SK-N-SH (cell line): ENCODE measurements at regions not wholly inside any gene's neighbourhood (a gene's known extent, or its start where the extent isn't known, plus 50 kb on each side); places are given as distances from the start of the nearest gene placed in this dataset.

ENCODE experiments used
- CTCF ChIA-PET: fragments of 300-600, 350-600 bp; formaldehyde crosslinking; extraction: SDS; loops from one replicate; lab custom pipeline; 2021; lab: Yijun Ruan, JAX
- POLR2A ChIA-PET: fragments of 350-600 bp; sonication (Branson Sonifier 250); formaldehyde crosslinking; extraction: SDS; loops from one replicate; lab custom pipeline; 2020; ENCODE audit warnings: antibody characterized with exemption, inconsistent platforms; lab: Yijun Ruan, JAX
- DNase-seq: peaks from one replicate; pipeline ENCODE4 v3.0.0; 2012
- H2AFZ ChIP-seq: fragments of 200-600 bp; sonication (generic); 2 replicates; pipeline ENCODE4 v1.8.1; 2016; ENCODE audit warnings: antibody characterized with exemption, mild to moderate bottlenecking, low read depth
- H3F3A ChIP-seq: fragments of 200-600 bp; sonication (generic); replicated peaks from 2 replicates; pipeline ENCODE3; 2016; ENCODE audit warnings: antibody characterized with exemption, mild to moderate bottlenecking; ENCODE audit not compliant: insufficient read depth
- H3K27ac ChIP-seq, 2 experiments: fragments of 200-500 bp in 1 of 2; fragments of 200-600 bp in 1 of 2; sonication (Bioruptor generic) in 1 of 2; sonication (generic), shearing (Covaris generic) in 1 of 2; 2 replicates each; pipeline versions ENCODE4 v1.5.1 to v1.6.1; 2014 to 2016; ENCODE audit warnings: low read depth in 2 of 2, inconsistent platforms in 1 of 2, low read length in 1 of 2, mild to moderate bottlenecking in 1 of 2, mixed read lengths in 1 of 2
- H3K27me3 ChIP-seq: fragments of 200-600 bp; sonication (generic), shearing (Covaris generic); 2 replicates; pipeline ENCODE4 v1.6.1; 2016; ENCODE audit warnings: mixed run types; ENCODE audit not compliant: insufficient read depth
- H3K36me3 ChIP-seq, 2 experiments: fragments of 200-500 bp in 1 of 2; fragments of 200-600 bp in 1 of 2; sonication (Bioruptor generic) in 1 of 2; sonication (generic) in 1 of 2; replicated peaks in 1 of 2; 2 replicates each; pipeline versions ENCODE3 to v1.5.1; 2014 to 2016; ENCODE audit warnings: low read length in 1 of 2, mild to moderate bottlenecking in 1 of 2; ENCODE audit not compliant: insufficient read depth in 2 of 2, control insufficient read depth in 1 of 2
- H3K4me1 ChIP-seq, 2 experiments: fragments of 200-500 bp in 1 of 2; fragments of 200-600 bp in 1 of 2; sonication (Bioruptor generic) in 1 of 2; sonication (generic), shearing (Covaris generic) in 1 of 2; 2 replicates each; pipeline versions ENCODE4 v1.5.1 to v1.6.1; 2014 to 2016; ENCODE audit warnings: low read depth in 1 of 2, low read length in 1 of 2, mixed run types in 1 of 2; ENCODE audit not compliant: insufficient read depth in 2 of 2, control insufficient read depth in 1 of 2
- H3K4me2 ChIP-seq: fragments of 200-600 bp; sonication (generic), shearing (Covaris generic); 2 replicates; pipeline ENCODE4 v1.6.1; 2017; ENCODE audit warnings: mixed run types
- H3K4me3 ChIP-seq, 2 experiments: fragments of 200-500 bp in 1 of 2; fragments of 200-600 bp in 1 of 2; sonication (Bioruptor generic) in 1 of 2; sonication (generic), shearing (Covaris generic) in 1 of 2; 2 replicates each; pipeline versions ENCODE4 v1.5.1 to v1.8.1; 2014 to 2016; ENCODE audit warnings: low read depth in 2 of 2, inconsistent platforms in 1 of 2, low read length in 1 of 2, mild to moderate bottlenecking in 1 of 2, mixed read lengths in 1 of 2, moderate library complexity in 1 of 2
- H3K79me2 ChIP-seq: fragments of 200-600 bp; sonication (generic); 2 replicates; pipeline ENCODE4 v1.8.1; 2017; ENCODE audit warnings: mild to moderate bottlenecking; ENCODE audit not compliant: insufficient read depth
- H3K9ac ChIP-seq: fragments of 200-600 bp; sonication (generic); 2 replicates; pipeline ENCODE4 v1.6.1; 2017; ENCODE audit warnings: mixed run types
- H3K9me2 ChIP-seq: fragments of 200-600 bp; sonication (generic); 2 replicates; pipeline ENCODE4 v1.6.1; 2017; ENCODE audit warnings: mixed run types
- H3K9me3 ChIP-seq: fragments of 200-600 bp; sonication (generic); 2 replicates; pipeline ENCODE4 v1.6.1; 2017; ENCODE audit warnings: mixed run types, mild to moderate bottlenecking, moderate library complexity
- H4K20me1 ChIP-seq: fragments of 200-600 bp; sonication (generic); 2 replicates; pipeline ENCODE4 v1.6.1; 2017; ENCODE audit warnings: mild to moderate bottlenecking, mixed run types; ENCODE audit not compliant: insufficient read depth
- CHD2 ChIP-seq: fragments of 150-350 bp; IDR thresholded peaks from 2 replicates; pipeline ENCODE4 v1.6.1; 2018; ENCODE audit warnings: low read length; ENCODE audit not compliant: partially characterized antibody
- ELF1 ChIP-seq: IDR thresholded peaks from 2 replicates; pipeline ENCODE4 v1.4.0; 2012
- EZH2phosphoT487 ChIP-seq: fragments of 200-600 bp; sonication (generic); IDR thresholded peaks from 2 replicates; pipeline ENCODE4 v1.6.1; 2017; ENCODE audit warnings: low read depth, mixed run types, mild to moderate bottlenecking, antibody characterized with exemption, moderate library complexity, borderline replicate concordance
- FOXJ3 ChIP-seq: sonication (generic); formaldehyde crosslinking; IDR thresholded peaks from 2 replicates; pipeline ENCODE4 v1.5.1; 2020; ENCODE audit warnings: mild to moderate bottlenecking, missing genetic modification reagents
- GATA2 ChIP-seq: sonication (generic); formaldehyde crosslinking; IDR thresholded peaks from 2 replicates; pipeline ENCODE4 v1.5.0; 2020; ENCODE audit warnings: mild to moderate bottlenecking, missing genetic modification reagents
- JUND ChIP-seq: IDR thresholded peaks from 2 replicates; pipeline ENCODE4 v1.4.0; 2012
- POLR2AphosphoS5 ChIP-seq: IDR thresholded peaks from 2 replicates; pipeline ENCODE4 v1.6.1; 2012; ENCODE audit warnings: low read depth, low read length
- TAF1 ChIP-seq: IDR thresholded peaks from 2 replicates; pipeline ENCODE4 v1.6.1; 2012; ENCODE audit warnings: low read depth, mild to moderate bottlenecking, low read length, moderate library complexity, borderline replicate concordance
- TEAD4 ChIP-seq: IDR thresholded peaks from 2 replicates; pipeline ENCODE4 v1.4.0; 2012; ENCODE audit warnings: mild to moderate bottlenecking, borderline replicate concordance; ENCODE audit not compliant: insufficient read depth
- YY1 ChIP-seq: IDR thresholded peaks from 2 replicates; pipeline ENCODE4 v1.4.0; 2012; ENCODE audit warnings: low read depth, mild to moderate bottlenecking
- WGBS: methylation state at CpG from one replicate; pipeline ENCODE4 v1.1.6; 2017; ENCODE audit warnings: low lambda C conversion rate; 5-methylcytosine and 5-hydroxymethylcytosine counted together
- TF ChIP-seq, protein P1 (sequence below): IDR thresholded peaks from 2 replicates; pipeline ENCODE4 v1.6.1; 2012; ENCODE audit warnings: mild to moderate bottlenecking, low read depth, low read length, moderate library complexity
- TF ChIP-seq, protein P2 (sequence below): fragments of 200-600 bp; sonication (generic); IDR thresholded peaks from 2 replicates; pipeline ENCODE4 v1.6.1; 2017; ENCODE audit warnings: antibody characterized with exemption, mild to moderate bottlenecking, moderate library complexity

DNA sequence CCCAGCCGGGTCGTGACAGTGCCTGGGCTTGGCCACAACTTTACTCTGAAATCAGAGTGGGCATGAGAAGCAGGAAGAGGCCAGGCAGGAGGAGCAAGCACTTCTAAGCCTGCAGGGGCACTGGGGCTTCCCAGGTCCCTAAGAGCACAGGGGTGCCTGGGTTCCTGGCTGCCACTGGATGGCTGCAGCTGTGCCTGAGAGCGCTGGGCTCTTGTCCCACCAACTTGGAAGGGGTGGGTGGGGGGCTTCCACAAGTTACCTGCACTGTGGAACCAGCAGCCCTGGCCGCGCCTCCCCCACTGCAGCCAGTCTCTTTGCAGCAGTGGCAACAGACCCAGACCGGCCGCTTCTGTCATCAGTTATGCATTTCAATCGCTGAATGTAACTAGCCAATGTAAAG, 434.7 kb upstream of the GRM3 start:
- 53% methylated on average over 7 of the region's 8 CpGs for WGBS
- Histone ChIP-seq H3K9me2 (no peaks in the 10 kb centered on the region; the same call in 1 of the 2 replicates), H3K79me2 (no peaks in the 10 kb centered on the region), H3F3A (no peaks in the 10 kb centered on the region), H3K4me1 (no peaks in the 10 kb centered on the region), H3K36me3 (no peaks in the 10 kb centered on the region), H3K4me2 (no peak overlapping the region), H3K27me3 (no peaks in the 10 kb centered on the region), H3K27ac (no peak overlapping the region), H2AFZ (no peak overlapping the region), H3K9ac (no peak overlapping the region), H4K20me1 (no peaks in the 10 kb centered on the region), H3K9me3 (no peaks in the 10 kb centered on the region), H3K4me3 (no peak overlapping the region)
- no peak for TF ChIP-seq TEAD4
- ChIA-PET CTCF (no interaction called here), POLR2A (no interaction called here)
- no peak for DNase-seq

DNA sequence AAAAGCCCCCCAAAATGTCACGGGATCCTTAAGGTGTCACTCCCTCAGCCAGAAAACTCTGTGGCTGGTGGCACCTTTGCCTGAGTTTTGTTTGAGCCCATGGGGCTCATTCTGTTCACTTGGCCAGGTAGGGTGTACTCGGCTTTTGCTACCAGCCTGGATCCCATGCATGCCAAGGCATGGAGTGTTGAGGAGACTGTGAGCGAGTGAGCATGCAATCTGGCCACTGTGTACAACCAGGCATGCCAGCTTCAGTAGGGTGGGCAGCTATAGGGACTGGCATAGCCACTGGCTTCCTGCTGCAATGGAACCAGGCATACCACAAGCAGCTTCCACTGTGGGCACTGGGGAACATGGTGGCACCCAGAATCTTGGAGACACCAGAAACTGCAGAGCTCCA, 436.0 kb upstream of the GRM3 start:
- Histone ChIP-seq H3K4me2 (no peak overlapping the region), H3K4me1 (no peaks in the 10 kb centered on the region), H3K27ac (no peak overlapping the region), H3K27me3 (no peaks in the 10 kb centered on the region), H3K4me3 (no peak overlapping the region), H3K9me3 (no peaks in the 10 kb centered on the region), H3K9ac (no peak overlapping the region), H3F3A (no peaks in the 10 kb centered on the region), H2AFZ (no peak overlapping the region), H4K20me1 (no peaks in the 10 kb centered on the region), H3K36me3 (no peaks in the 10 kb centered on the region), H3K9me2 (no peaks in the 10 kb centered on the region), H3K79me2 (no peaks in the 10 kb centered on the region)
- no peak for DNase-seq
- 0% methylated on average over 2 of the region's 3 CpGs for WGBS
- ChIA-PET CTCF (no interaction called here), POLR2A (no interaction called here)
- TF ChIP-seq GATA2 (CRISPR knock-in tag) (no peak), EZH2phosphoT487 (no peak), TAF1 (no peak), FOXJ3 (CRISPR knock-in tag) (no peak), YY1 (no peak), JUND (no peak)

DNA sequence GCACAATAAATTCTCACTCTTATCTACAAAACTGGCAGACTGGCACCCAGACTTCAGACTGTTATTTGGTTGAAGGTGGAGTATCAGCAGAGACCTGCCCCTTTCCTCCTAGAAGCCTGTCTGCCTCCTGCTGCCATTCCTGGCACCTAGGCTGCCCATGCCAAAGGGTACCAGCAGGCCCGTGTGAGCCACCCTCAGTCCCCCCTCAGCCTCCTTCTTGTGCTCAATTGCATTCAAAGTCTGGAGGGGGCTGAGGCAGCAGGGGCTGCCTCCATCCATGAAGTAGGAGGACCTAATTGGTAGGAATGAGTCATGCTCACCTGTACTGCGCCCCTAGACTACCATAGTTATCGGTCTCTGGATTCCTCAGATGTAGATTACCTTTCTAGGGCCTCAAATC, 440.9 kb upstream of the GRM3 start:
- no peaks in the 10 kb centered on the region for H3K27me3 ChIP-seq
- H3K79me2 ChIP-seq: no peaks in the 10 kb centered on the region
- no peaks in the 10 kb centered on the region for H4K20me1 ChIP-seq
- ChIA-PET CTCF (no interaction called here), POLR2A (no interaction called here)
- no peaks in the 10 kb centered on the region for H3F3A ChIP-seq
- H3K9me2 ChIP-seq: no peaks in the 10 kb centered on the region
- no peaks in the 10 kb centered on the region for H3K4me1 ChIP-seq
- H3K4me3 ChIP-seq: no peak overlapping the region
- no peak overlapping the region for H3K4me2 ChIP-seq
- no peak overlapping the region for H3K27ac ChIP-seq
- no peak overlapping the region for H3K9ac ChIP-seq
- WGBS: 3% methylated on average over 3 of the region's 3 CpGs
- no peak for TF ChIP-seq GATA2 (CRISPR knock-in tag)
- TF ChIP-seq JUND: no peak
- TF ChIP-seq, protein P1, sequence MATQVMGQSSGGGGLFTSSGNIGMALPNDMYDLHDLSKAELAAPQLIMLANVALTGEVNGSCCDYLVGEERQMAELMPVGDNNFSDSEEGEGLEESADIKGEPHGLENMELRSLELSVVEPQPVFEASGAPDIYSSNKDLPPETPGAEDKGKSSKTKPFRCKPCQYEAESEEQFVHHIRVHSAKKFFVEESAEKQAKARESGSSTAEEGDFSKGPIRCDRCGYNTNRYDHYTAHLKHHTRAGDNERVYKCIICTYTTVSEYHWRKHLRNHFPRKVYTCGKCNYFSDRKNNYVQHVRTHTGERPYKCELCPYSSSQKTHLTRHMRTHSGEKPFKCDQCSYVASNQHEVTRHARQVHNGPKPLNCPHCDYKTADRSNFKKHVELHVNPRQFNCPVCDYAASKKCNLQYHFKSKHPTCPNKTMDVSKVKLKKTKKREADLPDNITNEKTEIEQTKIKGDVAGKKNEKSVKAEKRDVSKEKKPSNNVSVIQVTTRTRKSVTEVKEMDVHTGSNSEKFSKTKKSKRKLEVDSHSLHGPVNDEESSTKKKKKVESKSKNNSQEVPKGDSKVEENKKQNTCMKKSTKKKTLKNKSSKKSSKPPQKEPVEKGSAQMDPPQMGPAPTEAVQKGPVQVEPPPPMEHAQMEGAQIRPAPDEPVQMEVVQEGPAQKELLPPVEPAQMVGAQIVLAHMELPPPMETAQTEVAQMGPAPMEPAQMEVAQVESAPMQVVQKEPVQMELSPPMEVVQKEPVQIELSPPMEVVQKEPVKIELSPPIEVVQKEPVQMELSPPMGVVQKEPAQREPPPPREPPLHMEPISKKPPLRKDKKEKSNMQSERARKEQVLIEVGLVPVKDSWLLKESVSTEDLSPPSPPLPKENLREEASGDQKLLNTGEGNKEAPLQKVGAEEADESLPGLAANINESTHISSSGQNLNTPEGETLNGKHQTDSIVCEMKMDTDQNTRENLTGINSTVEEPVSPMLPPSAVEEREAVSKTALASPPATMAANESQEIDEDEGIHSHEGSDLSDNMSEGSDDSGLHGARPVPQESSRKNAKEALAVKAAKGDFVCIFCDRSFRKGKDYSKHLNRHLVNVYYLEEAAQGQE: no peak
- no peak for TF ChIP-seq YY1
- TF ChIP-seq ELF1: no peak
- TF ChIP-seq, protein P2, sequence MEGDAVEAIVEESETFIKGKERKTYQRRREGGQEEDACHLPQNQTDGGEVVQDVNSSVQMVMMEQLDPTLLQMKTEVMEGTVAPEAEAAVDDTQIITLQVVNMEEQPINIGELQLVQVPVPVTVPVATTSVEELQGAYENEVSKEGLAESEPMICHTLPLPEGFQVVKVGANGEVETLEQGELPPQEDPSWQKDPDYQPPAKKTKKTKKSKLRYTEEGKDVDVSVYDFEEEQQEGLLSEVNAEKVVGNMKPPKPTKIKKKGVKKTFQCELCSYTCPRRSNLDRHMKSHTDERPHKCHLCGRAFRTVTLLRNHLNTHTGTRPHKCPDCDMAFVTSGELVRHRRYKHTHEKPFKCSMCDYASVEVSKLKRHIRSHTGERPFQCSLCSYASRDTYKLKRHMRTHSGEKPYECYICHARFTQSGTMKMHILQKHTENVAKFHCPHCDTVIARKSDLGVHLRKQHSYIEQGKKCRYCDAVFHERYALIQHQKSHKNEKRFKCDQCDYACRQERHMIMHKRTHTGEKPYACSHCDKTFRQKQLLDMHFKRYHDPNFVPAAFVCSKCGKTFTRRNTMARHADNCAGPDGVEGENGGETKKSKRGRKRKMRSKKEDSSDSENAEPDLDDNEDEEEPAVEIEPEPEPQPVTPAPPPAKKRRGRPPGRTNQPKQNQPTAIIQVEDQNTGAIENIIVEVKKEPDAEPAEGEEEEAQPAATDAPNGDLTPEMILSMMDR: no peak
- no peak for TF ChIP-seq POLR2AphosphoS5
- TF ChIP-seq CHD2: no peak
- no peaks in the 10 kb centered on the region for H3K36me3 ChIP-seq
- DNase-seq: no peak
- no peak overlapping the region for H2AFZ ChIP-seq
- H3K9me3 ChIP-seq: no peaks in the 10 kb centered on the region
